DND-41 (cell line): ENCODE measurements at regions not wholly inside any gene's neighbourhood (a gene's known extent, or its start where the extent isn't known, plus 50 kb on each side); places are given as distances from the start of the nearest gene placed in this dataset.
"Not testable (repeated sequence)": the region's sequence is repeated elsewhere in the genome, so short reads cannot be mapped to it uniquely, and the experiment has no call there.

Experiments
- ATAC-seq: fragments of 200-7000 bp; cut with Tn5 transposase; 3 replicates; pipeline ENCODE4 v1.9.1; 2021; ENCODE audit warnings: low read depth; ENCODE audit not compliant: insufficient read depth
- DNase-seq: peaks from one replicate; pipeline ENCODE4 v3.0.0-alpha.2; 2020
- H2AFZ ChIP-seq: 2 replicates; pipeline ENCODE4 v1.6.0; 2012; ENCODE audit warnings: low read depth, low read length
- H3K27ac ChIP-seq: 2 replicates; pipeline ENCODE4 v1.5.1; 2012; ENCODE audit warnings: low read length, inconsistent platforms
- H3K27me3 ChIP-seq: fragments of 200-600 bp; sonication (generic); 2 replicates; pipeline ENCODE4 v1.6.0; 2012; ENCODE audit warnings: low read length, mild to moderate bottlenecking, inconsistent platforms; ENCODE audit not compliant: insufficient read depth, poor library complexity
- H3K36me3 ChIP-seq: 2 replicates; pipeline ENCODE4 v1.5.1; 2012; ENCODE audit warnings: low read length, inconsistent platforms; ENCODE audit not compliant: insufficient read depth
- H3K4me1 ChIP-seq: 2 replicates; pipeline ENCODE4 v1.5.1; 2012; ENCODE audit warnings: mild to moderate bottlenecking, low read length; ENCODE audit not compliant: insufficient read depth
- H3K4me2 ChIP-seq: 2 replicates; pipeline ENCODE4 v1.6.0; 2012; ENCODE audit warnings: mild to moderate bottlenecking, moderate library complexity, low read length, inconsistent platforms; ENCODE audit not compliant: insufficient read depth
- H3K4me3 ChIP-seq, 2 experiments: fragments of 200-600 bp in 1 of 2; shearing (Covaris generic) in 1 of 2; 2 replicates each; pipeline ENCODE4 v1.5.1; 2012 to 2016; ENCODE audit warnings: inconsistent platforms in 2 of 2, low read length in 2 of 2, mild to moderate bottlenecking in 2 of 2, low read depth in 1 of 2, moderate library complexity in 1 of 2
- H3K79me2 ChIP-seq: 2 replicates; pipeline ENCODE4 v1.6.0; 2012; ENCODE audit warnings: low read length, inconsistent platforms; ENCODE audit not compliant: insufficient read depth
- H3K9ac ChIP-seq: 2 replicates; pipeline ENCODE4 v1.6.0; 2012; ENCODE audit warnings: low read depth, mild to moderate bottlenecking, inconsistent platforms, low read length, moderate library complexity
- H3K9me3 ChIP-seq: 2 replicates; pipeline ENCODE4 v1.5.1; 2012; ENCODE audit warnings: low read length, moderate library complexity, mild to moderate bottlenecking, inconsistent platforms; ENCODE audit not compliant: insufficient read depth, severe bottlenecking
- H4K20me1 ChIP-seq: 2 replicates; pipeline ENCODE4 v1.6.0; 2012; ENCODE audit warnings: low read length; ENCODE audit not compliant: insufficient read depth
- CTCF ChIP-seq: IDR thresholded peaks from 2 replicates; pipeline ENCODE4 v1.5.1; 2012; ENCODE audit warnings: borderline replicate concordance, low read length, moderate library complexity, mild to moderate bottlenecking; ENCODE audit not compliant: poor library complexity, severe bottlenecking; ENCODE audit errors: extremely low read depth
- EZH2 ChIP-seq: IDR thresholded peaks from 3 replicates; pipeline ENCODE4 v1.6.1; 2012; ENCODE audit warnings: borderline replicate concordance, low read depth, mild to moderate bottlenecking, moderate library complexity, low read length, inconsistent platforms; ENCODE audit not compliant: severe bottlenecking

- Histone ChIP-seq H3K4me3 (no peak overlapping the region), H3K27me3 (no peaks in the 10 kb centered on the region), H3K9me3 (no peaks in the 10 kb centered on the region), H3K36me3 (no peaks in the 10 kb centered on the region), H3K27ac (no peak overlapping the region), H4K20me1 (no peaks in the 10 kb centered on the region), H3K9ac (no peak overlapping the region), H3K4me1 (no peaks in the 10 kb centered on the region), H3K79me2 (no peaks in the 10 kb centered on the region), H3K4me2 (no peak overlapping the region), H2AFZ (no peak overlapping the region)
- DNase-seq (no peak), ATAC-seq (no peak)
- no peak for TF ChIP-seq CTCF
- no peak for TF ChIP-seq EZH2
These were observed 443.6 kb upstream of the GRAMD2B start for GRCh38 chr5:125979636-125980035.

GRCh38 chr5:125981016-125981415 is 442.2 kb upstream of the GRAMD2B start:
- no peaks in the 10 kb centered on the region for H3K79me2 ChIP-seq
- no peak overlapping the region for H2AFZ ChIP-seq
- TF ChIP-seq EZH2 (no peak), CTCF (no peak)
- no peaks in the 10 kb centered on the region for H3K4me1 ChIP-seq
- ATAC-seq: no peak
- H4K20me1 ChIP-seq: no peaks in the 10 kb centered on the region
- DNase-seq: no peak
- H3K36me3 ChIP-seq: no peaks in the 10 kb centered on the region
- no peaks in the 10 kb centered on the region for H3K27me3 ChIP-seq
- H3K9ac ChIP-seq: no peak overlapping the region
- no peak overlapping the region for H3K4me2 ChIP-seq
- no peak overlapping the region for H3K27ac ChIP-seq
- no peaks in the 10 kb centered on the region for H3K9me3 ChIP-seq
- H3K4me3 ChIP-seq: no peak overlapping the region

GRCh38 chr5:125987677-125988255 is 435.4 kb upstream of the GRAMD2B start:
- no peaks in the 10 kb centered on the region for H4K20me1 ChIP-seq
- TF ChIP-seq CTCF: no peak
- TF ChIP-seq EZH2: no peak
- H3K27me3 ChIP-seq: no peaks in the 10 kb centered on the region
- DNase-seq (no peak), ATAC-seq (no peak)
- no peaks in the 10 kb centered on the region for H3K79me2 ChIP-seq
- no peak overlapping the region for H2AFZ ChIP-seq
- no peaks in the 10 kb centered on the region for H3K36me3 ChIP-seq
- H3K9me3 ChIP-seq: no peaks in the 10 kb centered on the region
- H3K4me3 ChIP-seq: no peak overlapping the region
- H3K27ac ChIP-seq: no peak overlapping the region
- no peak overlapping the region for H3K9ac ChIP-seq
- H3K4me2 ChIP-seq: no peak overlapping the region
- no peaks in the 10 kb centered on the region for H3K4me1 ChIP-seq

- Histone ChIP-seq H3K79me2 (no peaks in the 10 kb centered on the region), H3K4me1 (no peaks in the 10 kb centered on the region), H4K20me1 (no peaks in the 10 kb centered on the region), H3K4me3 (no peak overlapping the region), H3K27me3 (no peaks in the 10 kb centered on the region), H3K9me3 (no peaks in the 10 kb centered on the region), H3K9ac (no peak overlapping the region), H3K36me3 (no peaks in the 10 kb centered on the region), H2AFZ (no peak overlapping the region), H3K4me2 (no peak overlapping the region), H3K27ac (no peak overlapping the region)
- DNase-seq (no peak), ATAC-seq (no peak)
- no peak for TF ChIP-seq CTCF
- TF ChIP-seq EZH2: no peak
These were observed 431.2 kb upstream of the GRAMD2B start for GRCh38 chr5:125992050-125992449.

- H3K27ac ChIP-seq, H3K4me2 ChIP-seq, H3K27me3 ChIP-seq, ATAC-seq, H3K36me3 ChIP-seq, H4K20me1 ChIP-seq, H3K4me1 ChIP-seq, H3K9ac ChIP-seq, DNase-seq, H3K4me3 ChIP-seq, H3K79me2 ChIP-seq, H2AFZ ChIP-seq, H3K9me3 ChIP-seq: not testable (repeated sequence)
These were observed 423.8 kb upstream of the GRAMD2B start for GRCh38 chr5:125999271-126000030.
